ENCODE measurements at regions not wholly inside any gene's neighbourhood (a gene's known extent, or its start where the extent isn't known, plus 50 kb on each side); places are given as distances from the start of the nearest gene placed in this dataset.
"Not testable (repeated sequence)": the region's sequence is repeated elsewhere in the genome, so short reads cannot be mapped to it uniquely, and the experiment has no call there.

DNA sequence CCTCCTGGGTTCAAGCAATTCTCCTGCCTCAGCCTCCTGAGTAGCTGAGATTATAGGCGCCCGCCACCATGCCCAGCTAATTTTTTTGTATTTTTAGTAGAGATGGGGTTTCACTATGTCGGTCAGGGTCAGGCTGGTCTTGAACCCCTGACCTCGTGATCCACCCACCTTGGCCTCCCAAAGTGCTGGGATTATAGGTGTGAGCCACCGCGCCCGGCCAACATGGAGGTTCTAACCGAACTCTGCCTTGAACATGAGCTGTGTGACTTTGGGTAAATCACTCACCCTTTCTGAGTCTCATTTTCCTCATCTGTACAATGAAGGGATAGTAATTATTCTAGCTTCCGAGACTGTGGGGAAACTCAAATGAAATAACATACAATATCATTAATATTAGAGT is 133.5 kb upstream of the RFLNA start:
- TF ChIP-seq, protein P1, sequence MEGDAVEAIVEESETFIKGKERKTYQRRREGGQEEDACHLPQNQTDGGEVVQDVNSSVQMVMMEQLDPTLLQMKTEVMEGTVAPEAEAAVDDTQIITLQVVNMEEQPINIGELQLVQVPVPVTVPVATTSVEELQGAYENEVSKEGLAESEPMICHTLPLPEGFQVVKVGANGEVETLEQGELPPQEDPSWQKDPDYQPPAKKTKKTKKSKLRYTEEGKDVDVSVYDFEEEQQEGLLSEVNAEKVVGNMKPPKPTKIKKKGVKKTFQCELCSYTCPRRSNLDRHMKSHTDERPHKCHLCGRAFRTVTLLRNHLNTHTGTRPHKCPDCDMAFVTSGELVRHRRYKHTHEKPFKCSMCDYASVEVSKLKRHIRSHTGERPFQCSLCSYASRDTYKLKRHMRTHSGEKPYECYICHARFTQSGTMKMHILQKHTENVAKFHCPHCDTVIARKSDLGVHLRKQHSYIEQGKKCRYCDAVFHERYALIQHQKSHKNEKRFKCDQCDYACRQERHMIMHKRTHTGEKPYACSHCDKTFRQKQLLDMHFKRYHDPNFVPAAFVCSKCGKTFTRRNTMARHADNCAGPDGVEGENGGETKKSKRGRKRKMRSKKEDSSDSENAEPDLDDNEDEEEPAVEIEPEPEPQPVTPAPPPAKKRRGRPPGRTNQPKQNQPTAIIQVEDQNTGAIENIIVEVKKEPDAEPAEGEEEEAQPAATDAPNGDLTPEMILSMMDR (IDR thresholded peaks at IDR 0.05; ENCODE audit: control extremely low read depth in 1 of 3, insufficient read depth in 1 of 3, low read depth in 1 of 3, low read length in 3 of 3) = not testable (repeated sequence)
- not testable (repeated sequence) for TF ChIP-seq SIX5 (IDR thresholded peaks at IDR 0.05; ENCODE audit: low read depth, low read length); EGR1 (IDR thresholded peaks at IDR 0.05; ENCODE audit: borderline replicate concordance, low read depth, low read length); POLR2A (IDR thresholded peaks at IDR 0.05; ENCODE audit: control extremely low read depth in 1 of 2, low read depth in 2 of 2, low read length in 2 of 2); SP1 (IDR thresholded peaks at IDR 0.05; ENCODE audit: low read depth, low read length); RAD21 (IDR thresholded peaks at IDR 0.05 in 1 of 2, conservative IDR thresholded peaks at IDR 0.05 in 1 of 2; ENCODE audit: low read depth in 2 of 2, low read length in 2 of 2); CEBPB (IDR thresholded peaks at IDR 0.05; ENCODE audit: low read depth, low read length); JUN (IDR thresholded peaks at IDR 0.05; ENCODE audit: low read depth, low read length); SRF (IDR thresholded peaks at IDR 0.05; ENCODE audit: low read depth, low read length); BCL11A (IDR thresholded peaks at IDR 0.05; ENCODE audit: low read depth in 2 of 2, low read length in 2 of 2); EZH2 (IDR thresholded peaks at IDR 0.05; ENCODE audit: low read depth, low read length, severe bottlenecking)
- TF ChIP-seq, protein P2, sequence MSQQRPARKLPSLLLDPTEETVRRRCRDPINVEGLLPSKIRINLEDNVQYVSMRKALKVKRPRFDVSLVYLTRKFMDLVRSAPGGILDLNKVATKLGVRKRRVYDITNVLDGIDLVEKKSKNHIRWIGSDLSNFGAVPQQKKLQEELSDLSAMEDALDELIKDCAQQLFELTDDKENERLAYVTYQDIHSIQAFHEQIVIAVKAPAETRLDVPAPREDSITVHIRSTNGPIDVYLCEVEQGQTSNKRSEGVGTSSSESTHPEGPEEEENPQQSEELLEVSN (IDR thresholded peaks at IDR 0.05) = not testable (repeated sequence)
- TF ChIP-seq, protein P3, sequence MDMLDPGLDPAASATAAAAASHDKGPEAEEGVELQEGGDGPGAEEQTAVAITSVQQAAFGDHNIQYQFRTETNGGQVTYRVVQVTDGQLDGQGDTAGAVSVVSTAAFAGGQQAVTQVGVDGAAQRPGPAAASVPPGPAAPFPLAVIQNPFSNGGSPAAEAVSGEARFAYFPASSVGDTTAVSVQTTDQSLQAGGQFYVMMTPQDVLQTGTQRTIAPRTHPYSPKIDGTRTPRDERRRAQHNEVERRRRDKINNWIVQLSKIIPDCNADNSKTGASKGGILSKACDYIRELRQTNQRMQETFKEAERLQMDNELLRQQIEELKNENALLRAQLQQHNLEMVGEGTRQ (IDR thresholded peaks at IDR 0.05; ENCODE audit: low read length) = not testable (repeated sequence)
